Neural cell (in vitro differentiated cells): ENCODE measurements at regions not wholly inside any gene's neighbourhood (a gene's known extent, or its start where the extent isn't known, plus 50 kb on each side); places are given as distances from the start of the nearest gene placed in this dataset.

Source experiments
- CTCF ChIP-seq: fragments of 450-650 bp; IDR thresholded peaks from 2 replicates; pipeline ENCODE4 v1.5.1; 2014; ENCODE audit warnings: antibody characterized with exemption, mild to moderate bottlenecking, moderate library complexity; ENCODE audit not compliant: poor library complexity, severe bottlenecking
- EP300 ChIP-seq: fragments of 450-650 bp; conservative IDR thresholded peaks from 2 replicates; pipeline ENCODE4 v1.6.1; 2014; ENCODE audit warnings: antibody characterized with exemption, mild to moderate bottlenecking, moderate library complexity; ENCODE audit not compliant: poor library complexity, severe bottlenecking
- EZH2 ChIP-seq: fragments of 200-600, 300-800 bp; shearing (Covaris generic), sonication (generic); IDR thresholded peaks from 2 replicates; pipeline ENCODE4 v1.6.1; 2014; ENCODE audit warnings: antibody characterized with exemption, low read length, borderline replicate concordance, mild to moderate bottlenecking; ENCODE audit not compliant: insufficient read depth, poor library complexity, severe bottlenecking
- SMC3 ChIP-seq: fragments of 450-650 bp; conservative IDR thresholded peaks from 2 replicates; pipeline ENCODE4 v1.6.1; 2014; ENCODE audit warnings: antibody characterized with exemption, mild to moderate bottlenecking, moderate library complexity; ENCODE audit not compliant: poor library complexity

- TF ChIP-seq CTCF, result no peak
- TF ChIP-seq EP300, result no peak
- TF ChIP-seq SMC3, result no peak
- TF ChIP-seq EZH2, result no peak
Measured at GRCh38 chr4:189463734-189464133, 476.9 kb upstream of the FRG1 start.
